GM06990 (cell line): ENCODE measurements at regions not wholly inside any gene's neighbourhood (a gene's known extent, or its start where the extent isn't known, plus 50 kb on each side); places are given as distances from the start of the nearest gene placed in this dataset.
"Not testable (repeated sequence)": the region's sequence is repeated elsewhere in the genome, so short reads cannot be mapped to it uniquely, and the experiment has no call there.

Experiments used
- DNase-seq: peaks from one replicate; pipeline ENCODE4 v3.0.0-alpha.2; 2011; ENCODE audit not compliant: insufficient read length; ENCODE audit errors: extremely low read depth
- H3K27me3 ChIP-seq: replicated peaks from 2 replicates; pipeline ENCODE4 v1.6.0; 2011; ENCODE audit warnings: low read length; ENCODE audit not compliant: control insufficient read depth, insufficient read depth
- H3K36me3 ChIP-seq: 2 replicates; pipeline ENCODE4 v1.5.1; 2011; ENCODE audit warnings: low read length; ENCODE audit not compliant: control insufficient read depth, insufficient read depth
- H3K4me3 ChIP-seq: replicated peaks from 2 replicates; pipeline ENCODE4 v1.5.1; 2011; ENCODE audit warnings: low read depth, mild to moderate bottlenecking, control low read depth, low read length
- TF ChIP-seq, protein P1 (sequence below): IDR thresholded peaks from 2 replicates; pipeline ENCODE4 v1.5.1; 2011; ENCODE audit warnings: low read length, control low read depth, mild to moderate bottlenecking, inconsistent platforms; ENCODE audit not compliant: insufficient read depth, poor library complexity, severe bottlenecking

DNA sequence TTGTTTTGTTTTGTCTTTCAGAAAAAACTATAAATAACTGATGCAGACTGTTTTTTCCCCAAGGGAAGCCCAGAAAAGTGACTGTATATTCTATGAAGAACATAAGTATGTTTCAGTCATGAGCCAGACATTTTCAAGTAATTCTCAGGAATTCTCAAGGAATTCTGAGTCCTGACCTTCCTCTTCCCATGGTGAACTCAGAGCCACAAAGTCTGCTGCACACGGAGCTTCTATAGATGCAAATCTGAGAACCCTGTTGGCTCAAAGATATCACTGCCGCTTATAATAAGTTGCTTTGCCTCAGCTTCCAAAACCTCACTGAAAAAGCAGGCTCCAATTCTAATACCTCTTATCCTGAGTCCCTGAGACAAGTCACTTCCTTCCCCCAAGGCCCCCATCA, 418.5 kb upstream of the RUNX1 start:
- TF ChIP-seq, protein P1, sequence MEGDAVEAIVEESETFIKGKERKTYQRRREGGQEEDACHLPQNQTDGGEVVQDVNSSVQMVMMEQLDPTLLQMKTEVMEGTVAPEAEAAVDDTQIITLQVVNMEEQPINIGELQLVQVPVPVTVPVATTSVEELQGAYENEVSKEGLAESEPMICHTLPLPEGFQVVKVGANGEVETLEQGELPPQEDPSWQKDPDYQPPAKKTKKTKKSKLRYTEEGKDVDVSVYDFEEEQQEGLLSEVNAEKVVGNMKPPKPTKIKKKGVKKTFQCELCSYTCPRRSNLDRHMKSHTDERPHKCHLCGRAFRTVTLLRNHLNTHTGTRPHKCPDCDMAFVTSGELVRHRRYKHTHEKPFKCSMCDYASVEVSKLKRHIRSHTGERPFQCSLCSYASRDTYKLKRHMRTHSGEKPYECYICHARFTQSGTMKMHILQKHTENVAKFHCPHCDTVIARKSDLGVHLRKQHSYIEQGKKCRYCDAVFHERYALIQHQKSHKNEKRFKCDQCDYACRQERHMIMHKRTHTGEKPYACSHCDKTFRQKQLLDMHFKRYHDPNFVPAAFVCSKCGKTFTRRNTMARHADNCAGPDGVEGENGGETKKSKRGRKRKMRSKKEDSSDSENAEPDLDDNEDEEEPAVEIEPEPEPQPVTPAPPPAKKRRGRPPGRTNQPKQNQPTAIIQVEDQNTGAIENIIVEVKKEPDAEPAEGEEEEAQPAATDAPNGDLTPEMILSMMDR = no peak
- Histone ChIP-seq H3K27me3 (no peaks in the 10 kb centered on the region), H3K36me3 (no peaks in the 10 kb centered on the region), H3K4me3 (no peak overlapping the region)
- DNase-seq = no peak

- not testable (repeated sequence) for H3K36me3 ChIP-seq, DNase-seq, H3K4me3 ChIP-seq, H3K27me3 ChIP-seq
These were observed 417.6 kb upstream of the RUNX1 start for GRCh38 chr21:35466681-35467080.

GRCh38 chr21:35465741-35466140, 416.6 kb upstream of the RUNX1 start:
- no peak for DNase-seq
- TF ChIP-seq, protein P1 = no peak
- Histone ChIP-seq H3K36me3 (no peaks in the 10 kb centered on the region), H3K27me3 (no peaks in the 10 kb centered on the region; the same call in 1 of the 2 replicates), H3K4me3 (no peak overlapping the region)

GRCh38 chr21:35461700-35462099, 412.6 kb upstream of the RUNX1 start:
- no peaks in the 10 kb centered on the region for H3K36me3 ChIP-seq
- TF ChIP-seq, protein P1 = no peak
- no peak overlapping the region for H3K4me3 ChIP-seq
- DNase-seq = no peak
- no peaks in the 10 kb centered on the region; the same call in 1 of the 2 replicates for H3K27me3 ChIP-seq

DNA sequence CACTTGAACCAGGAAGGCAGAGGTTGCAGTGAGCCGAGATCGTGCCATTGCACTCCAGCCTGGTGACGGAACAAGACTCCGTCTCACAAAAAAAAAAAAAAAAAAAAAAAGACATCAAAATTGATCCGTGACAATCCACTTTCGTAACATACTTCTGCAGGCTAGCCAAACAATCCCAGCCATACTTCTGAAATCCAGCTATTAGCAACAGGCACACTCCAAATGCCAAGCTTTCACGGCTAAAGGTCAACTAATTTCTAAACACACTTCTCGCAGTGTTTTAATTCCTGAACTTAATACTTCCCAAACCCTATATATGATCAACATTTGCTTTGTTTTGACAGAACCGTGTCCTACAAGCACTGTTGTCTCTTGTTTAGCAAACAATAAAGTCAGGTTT, 411.3 kb upstream of the RUNX1 start:
- no peaks in the 10 kb centered on the region; the same call in 1 of the 2 replicates for H3K27me3 ChIP-seq
- H3K36me3 ChIP-seq = no peaks in the 10 kb centered on the region
- DNase-seq = no peak
- TF ChIP-seq, protein P1 = no peak
- H3K4me3 ChIP-seq = no peak overlapping the region

DNA sequence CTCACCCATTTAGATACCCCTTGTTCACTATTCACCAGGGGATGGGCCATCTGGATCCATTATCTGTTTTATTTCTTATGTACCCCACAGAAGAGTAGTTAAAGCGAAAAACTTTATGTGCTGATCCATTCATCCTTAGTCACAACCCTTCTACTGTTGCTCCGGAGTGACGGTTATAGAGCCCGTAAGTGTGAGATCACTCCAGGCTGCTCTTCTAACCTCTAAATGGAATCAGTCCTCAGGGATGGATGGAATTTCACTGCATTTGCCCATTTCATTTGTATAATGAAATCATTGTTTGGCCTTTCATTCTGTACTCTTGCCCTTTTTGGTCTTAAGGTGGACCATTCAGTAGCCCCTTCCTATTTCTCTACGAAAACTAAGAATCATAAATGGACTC, 409.3 kb upstream of the RUNX1 start:
- Histone ChIP-seq H3K4me3 (no peak overlapping the region), H3K36me3 (no peaks in the 10 kb centered on the region), H3K27me3 (no peaks in the 10 kb centered on the region; the same call in 1 of the 2 replicates)
- TF ChIP-seq, protein P1 = no peak
- no peak for DNase-seq
